ENCODE measurements at regions not wholly inside any gene's neighbourhood (a gene's known extent, or its start where the extent isn't known, plus 50 kb on each side); places are given as distances from the start of the nearest gene placed in this dataset.
"Not testable (repeated sequence)": the region's sequence is repeated elsewhere in the genome, so short reads cannot be mapped to it uniquely, and the experiment has no call there.

- Histone ChIP-seq H3K36me3 (no peaks in the 10 kb centered on the region), H3K9me3 (no peaks in the 10 kb centered on the region), H3K4me3 (no peak overlapping the region), H3K27me3 (no peaks in the 10 kb centered on the region), H3K27ac (no peak overlapping the region), H3K4me1 (no peaks in the 10 kb centered on the region)
- intact Hi-C loops (cut with DNase I): no loop called here
- TF ChIP-seq CTCF (IDR thresholded peaks at IDR 0.05): no peak
- no peak for DNase-seq
- no peak for ATAC-seq
Measured at GRCh38 chr7:65453341-65454030, 79.8 kb downstream of the ZNF92 start.

GRCh38 chr7:65454469-65454868 lies 80.8 kb downstream of the ZNF92 start:
- H3K36me3 ChIP-seq: no peaks in the 10 kb centered on the region
- no peaks in the 10 kb centered on the region for H3K4me1 ChIP-seq
- H3K9me3 ChIP-seq: no peaks in the 10 kb centered on the region
- H3K4me3 ChIP-seq: no peak overlapping the region
- no peak overlapping the region for H3K27ac ChIP-seq
- H3K27me3 ChIP-seq: no peaks in the 10 kb centered on the region
- intact Hi-C loops (cut with DNase I): no loop called here
- ATAC-seq: no peak
- no peak for TF ChIP-seq CTCF (IDR thresholded peaks at IDR 0.05)
- DNase-seq: no peak

- H3K4me1 ChIP-seq; H3K27me3 ChIP-seq; ATAC-seq; DNase-seq; intact Hi-C loops (cut with DNase I); H3K9me3 ChIP-seq; H3K4me3 ChIP-seq; H3K27ac ChIP-seq; H3K36me3 ChIP-seq: not testable (repeated sequence)
Measured at GRCh38 chr7:65455050-65455449, 81.4 kb downstream of the ZNF92 start.

- H3K27me3 ChIP-seq: no peaks in the 10 kb centered on the region
- DNase-seq (no peak), ATAC-seq (no peak)
- H3K27ac ChIP-seq: no peak overlapping the region
- H3K9me3 ChIP-seq: no peaks in the 10 kb centered on the region
- no peak overlapping the region for H3K4me3 ChIP-seq
- intact Hi-C loops (cut with DNase I): no loop called here
- no peaks in the 10 kb centered on the region for H3K4me1 ChIP-seq
- no peaks in the 10 kb centered on the region for H3K36me3 ChIP-seq
- TF ChIP-seq CTCF (IDR thresholded peaks at IDR 0.05): no peak
Measured at GRCh38 chr7:65457705-65458104, 84.0 kb downstream of the ZNF92 start.

GRCh38 chr7:65459438-65459837 lies 85.8 kb downstream of the ZNF92 start:
- H3K27me3 ChIP-seq: no peaks in the 10 kb centered on the region

More at GRCh38 chr7:65459438-65459837, 85.8 kb downstream of the ZNF92 start:
- Histone ChIP-seq H3K4me1 (no peaks in the 10 kb centered on the region), H3K36me3 (no peaks in the 10 kb centered on the region), H3K27ac (no peak overlapping the region), H3K4me3 (no peak overlapping the region), H3K9me3 (no peaks in the 10 kb centered on the region)
- no peak for TF ChIP-seq CTCF (IDR thresholded peaks at IDR 0.05)
- DNase-seq (no peak), ATAC-seq (no peak)
- intact Hi-C loops (cut with DNase I): no loop called here

Data from left lung (tissue), 4 donors.